Mesenchymal stem cell (in vitro differentiated cells and primary cell): ENCODE measurements at regions not wholly inside any gene's neighbourhood (a gene's known extent, or its start where the extent isn't known, plus 50 kb on each side); places are given as distances from the start of the nearest gene placed in this dataset.

Experiments used
- DNase-seq: peaks from one replicate; pipeline ENCODE4 v3.0.0-alpha.2; 2013
- H2AFZ ChIP-seq: one replicate; pipeline ENCODE4 v1.6.1; 2013; ENCODE audit warnings: low read depth, mild to moderate bottlenecking, control low read depth, inconsistent platforms, low read length, moderate library complexity
- H2AK5ac ChIP-seq: 2 replicates; pipeline ENCODE4 v1.6.1; 2013; ENCODE audit warnings: low read length, moderate library complexity, mild to moderate bottlenecking, inconsistent platforms; ENCODE audit not compliant: severe bottlenecking
- H2BK120ac ChIP-seq: one replicate; pipeline ENCODE4 v1.6.1; 2013; ENCODE audit warnings: low read depth, mild to moderate bottlenecking, inconsistent platforms, low read length, moderate library complexity
- H2BK12ac ChIP-seq, 2 experiments: one replicate each; pipeline ENCODE4 v1.6.1; 2013; ENCODE audit warnings: inconsistent platforms in 2 of 2, low read length in 2 of 2, mild to moderate bottlenecking in 2 of 2, moderate library complexity in 2 of 2, control low read depth in 1 of 2
- H2BK15ac ChIP-seq: one replicate; pipeline ENCODE4 v1.6.1; 2013; ENCODE audit warnings: mild to moderate bottlenecking, low read depth, inconsistent platforms; ENCODE audit not compliant: poor library complexity, severe bottlenecking
- H2BK5ac ChIP-seq: 2 replicates; pipeline ENCODE4 v1.6.1; 2013; ENCODE audit warnings: low read depth, mild to moderate bottlenecking, low read length, control low read depth, inconsistent platforms; ENCODE audit not compliant: poor library complexity, severe bottlenecking
- H3K14ac ChIP-seq, 2 experiments: one replicate each; pipeline ENCODE4 v1.6.1; 2013; ENCODE audit warnings: inconsistent platforms in 2 of 2, low read length in 2 of 2, control low read depth in 1 of 2, mild to moderate bottlenecking in 1 of 2, moderate library complexity in 1 of 2
- H3K18ac ChIP-seq, 2 experiments: one replicate each; pipeline ENCODE4 v1.6.1; 2013; ENCODE audit warnings: inconsistent platforms in 2 of 2, low read length in 2 of 2, control low read depth in 1 of 2, low read depth in 1 of 2, mild to moderate bottlenecking in 1 of 2
- H3K23ac ChIP-seq, 2 experiments: one replicate each; pipeline ENCODE4 v1.6.1; 2013; ENCODE audit warnings: inconsistent platforms in 2 of 2, low read length in 2 of 2, mild to moderate bottlenecking in 2 of 2, moderate library complexity in 2 of 2, control low read depth in 1 of 2
- H3K27ac ChIP-seq: 2 replicates; pipeline ENCODE4 v1.5.1; 2013; ENCODE audit warnings: mild to moderate bottlenecking, moderate library complexity, low read length, control low read depth, inconsistent platforms; ENCODE audit not compliant: poor library complexity, severe bottlenecking
- H3K27me3 ChIP-seq, 2 experiments: 2 replicates each; pipeline versions ENCODE4 v1.6.1 to v1.7.0; 2013; ENCODE audit warnings: low read length in 2 of 2, mild to moderate bottlenecking in 2 of 2, moderate library complexity in 2 of 2, control low read depth in 1 of 2, inconsistent platforms in 1 of 2; ENCODE audit not compliant: control insufficient read depth in 1 of 2, insufficient read depth in 1 of 2
- H3K36me3 ChIP-seq, 2 experiments: 2 replicates each; pipeline versions ENCODE4 v1.6.1 to v1.7.0; 2013; ENCODE audit warnings: low read length in 2 of 2, control low read depth in 1 of 2, inconsistent platforms in 1 of 2, low read depth in 1 of 2, mild to moderate bottlenecking in 1 of 2; ENCODE audit not compliant: insufficient read depth in 2 of 2, control insufficient read depth in 1 of 2
- H3K4ac ChIP-seq, 2 experiments: one replicate each; pipeline ENCODE4 v1.6.1; 2013; ENCODE audit warnings: inconsistent platforms in 2 of 2, low read length in 2 of 2, mild to moderate bottlenecking in 2 of 2, moderate library complexity in 2 of 2, control low read depth in 1 of 2, low read depth in 1 of 2
- H3K4me1 ChIP-seq: 2 replicates; pipeline ENCODE4 v1.6.1; 2013; ENCODE audit warnings: low read depth, low read length, control low read depth; ENCODE audit not compliant: control insufficient read depth, insufficient read depth
- H3K4me2 ChIP-seq: 2 replicates; pipeline ENCODE4 v1.6.1; 2013; ENCODE audit warnings: low read length, mild to moderate bottlenecking, inconsistent platforms; ENCODE audit not compliant: poor library complexity, severe bottlenecking
- H3K4me3 ChIP-seq, 2 experiments: 2 replicates each; pipeline versions ENCODE4 v1.5.1 to v1.7.0; 2013; ENCODE audit warnings: low read length in 2 of 2, mild to moderate bottlenecking in 2 of 2, control low read depth in 1 of 2, low read depth in 1 of 2; ENCODE audit not compliant: insufficient read depth in 1 of 2
- H3K79me1 ChIP-seq: replicated peaks from 2 replicates; pipeline ENCODE4 v1.6.1; 2013; ENCODE audit warnings: mild to moderate bottlenecking, control low read depth, low read length, inconsistent platforms; ENCODE audit not compliant: poor library complexity, severe bottlenecking
- H3K9ac ChIP-seq: 2 replicates; pipeline ENCODE4 v1.7.0; 2013; ENCODE audit warnings: mild to moderate bottlenecking, low read length, moderate library complexity
- H3K9me3 ChIP-seq: 2 replicates; pipeline ENCODE4 v1.7.0; 2013; ENCODE audit warnings: mild to moderate bottlenecking, low read length; ENCODE audit not compliant: control insufficient read depth
- H4K8ac ChIP-seq: one replicate; pipeline ENCODE4 v1.6.1; 2013; ENCODE audit warnings: inconsistent platforms, mild to moderate bottlenecking, low read length, moderate library complexity
- H4K91ac ChIP-seq: one replicate; pipeline ENCODE4 v1.6.1; 2013; ENCODE audit warnings: mild to moderate bottlenecking, low read length, inconsistent platforms
- WGBS: methylation state at CpG from one replicate; pipeline ENCODE4 v1.1.7; 2013; ENCODE audit warnings: mixed read lengths; 5-methylcytosine and 5-hydroxymethylcytosine counted together

- H2AFZ ChIP-seq: no peak overlapping the region
Observed at GRCh38 chr2:113838744-113839444, 51.0 kb upstream of the ACTR3 start.

DNA sequence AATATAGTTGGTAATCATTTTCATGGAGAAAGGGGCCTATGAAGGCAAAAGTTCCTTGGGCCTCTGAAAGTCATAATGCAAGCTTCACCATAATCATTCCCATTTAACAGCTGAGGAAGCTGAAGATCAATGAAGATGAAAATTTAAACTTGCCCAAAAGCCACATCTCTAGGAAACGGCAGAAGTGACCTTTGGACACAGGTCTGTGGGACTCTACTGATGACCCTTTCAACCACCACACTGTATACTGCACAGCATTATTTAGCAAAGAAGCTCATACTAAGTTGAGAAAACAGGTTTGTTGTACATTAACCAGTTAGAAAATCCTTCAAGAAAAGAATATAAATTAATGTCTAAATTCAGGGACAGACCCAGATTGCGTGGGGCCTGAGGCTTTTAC is 51.6 kb upstream of the ACTR3 start:
- no peak for DNase-seq
- no peak overlapping the region for H2BK12ac ChIP-seq
- WGBS: 100% methylated on average over 1 of the region's 2 CpGs
- H3K4ac ChIP-seq: no peak overlapping the region
- H4K91ac ChIP-seq: no peak overlapping the region
- H4K8ac ChIP-seq: no peak overlapping the region
- no peak overlapping the region for H2BK120ac ChIP-seq
- H3K14ac ChIP-seq: no peak overlapping the region
- H2AK5ac ChIP-seq: no peak overlapping the region
- H3K9ac ChIP-seq: no peak overlapping the region
- H3K4me2 ChIP-seq: no peak overlapping the region
- H2AFZ ChIP-seq: no peak overlapping the region
- no peak overlapping the region for H3K18ac ChIP-seq
- H3K27ac ChIP-seq: no peak overlapping the region
- H3K4me1 ChIP-seq: peaks cover 1% of the 10 kb centered on the region
- no peaks in the 10 kb centered on the region for H3K27me3 ChIP-seq
- H3K9me3 ChIP-seq: no peaks in the 10 kb centered on the region
- no peak overlapping the region for H3K4me3 ChIP-seq
- H3K23ac ChIP-seq: no peak overlapping the region
- no peaks in the 10 kb centered on the region for H3K36me3 ChIP-seq
- no peak overlapping the region for H2BK15ac ChIP-seq
- no peaks in the 10 kb centered on the region for H3K79me1 ChIP-seq
- no peak overlapping the region for H2BK5ac ChIP-seq

More at GRCh38 chr2:113838744-113839444, 51.0 kb upstream of the ACTR3 start:
- H3K14ac ChIP-seq: no peak overlapping the region
- no peak overlapping the region for H2BK120ac ChIP-seq
- H2AK5ac ChIP-seq: no peak overlapping the region
- no peak for DNase-seq
- no peaks in the 10 kb centered on the region for H3K79me1 ChIP-seq
- H3K4ac ChIP-seq: no peak overlapping the region
- no peak overlapping the region for H3K9ac ChIP-seq
- no peak overlapping the region for H4K8ac ChIP-seq
- no peak overlapping the region for H3K4me3 ChIP-seq
- no peak overlapping the region for H2BK12ac ChIP-seq
- H3K4me2 ChIP-seq: no peak overlapping the region
- no peaks in the 10 kb centered on the region for H3K9me3 ChIP-seq
- no peak overlapping the region for H3K23ac ChIP-seq
- no peak overlapping the region for H2BK15ac ChIP-seq
- no peak overlapping the region for H3K27ac ChIP-seq
- H3K18ac ChIP-seq: no peak overlapping the region
- no peak overlapping the region for H4K91ac ChIP-seq
- no peaks in the 10 kb centered on the region for H3K27me3 ChIP-seq
- no peaks in the 10 kb centered on the region for H3K4me1 ChIP-seq
- 100% methylated on average over 2 of the region's 3 CpGs for whole genome bisulfite sequencing
- no peaks in the 10 kb centered on the region for H3K36me3 ChIP-seq
- H2BK5ac ChIP-seq: no peak overlapping the region

DNA sequence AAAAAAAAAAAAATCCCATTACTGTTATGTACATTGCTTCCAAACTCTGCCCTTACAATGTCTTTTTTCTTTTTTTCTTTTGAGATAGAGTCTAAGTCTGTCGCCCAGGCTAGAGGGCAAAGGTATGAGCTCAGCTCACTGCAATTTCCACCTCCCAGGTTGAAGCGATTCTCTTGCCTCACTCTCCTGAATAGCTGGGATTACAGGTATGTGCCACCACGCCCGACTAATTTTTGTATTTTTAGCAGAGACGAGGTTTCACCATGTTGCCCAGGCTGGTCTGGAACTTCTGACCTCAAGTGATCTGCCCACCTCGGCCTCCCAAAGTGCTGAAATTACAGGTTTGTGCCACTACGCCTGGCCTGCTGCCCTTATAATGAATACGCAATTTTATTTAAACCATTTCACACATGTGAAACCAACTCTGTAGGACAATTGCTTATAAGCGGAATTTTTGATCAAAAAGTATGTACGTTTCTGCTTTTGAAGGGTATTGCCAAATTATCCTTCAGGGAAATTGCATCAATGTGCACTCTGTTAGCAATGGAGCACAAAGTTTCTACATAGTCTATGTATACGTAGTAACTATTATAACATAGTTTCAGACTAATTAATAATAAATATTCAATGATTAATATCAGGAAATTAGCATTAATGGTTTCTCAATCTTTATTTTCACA is 55.7 kb upstream of the ACTR3 start:
- Histone ChIP-seq H3K9ac (no peak overlapping the region), H2BK12ac (no peak overlapping the region), H3K27me3 (no peaks in the 10 kb centered on the region), H3K9me3 (no peaks in the 10 kb centered on the region), H2AK5ac (no peak overlapping the region), H3K79me1 (no peaks in the 10 kb centered on the region), H3K4ac (no peak overlapping the region), H3K4me3 (no peak overlapping the region), H3K23ac (no peak overlapping the region), H3K4me2 (no peak overlapping the region), H3K14ac (no peak overlapping the region), H2BK5ac (no peak overlapping the region), H3K18ac (no peak overlapping the region), H2BK15ac (no peak overlapping the region), H4K8ac (no peak overlapping the region), H3K27ac (no peak overlapping the region), H2BK120ac (no peak overlapping the region), H3K4me1 (peaks cover 1% of the 10 kb centered on the region), H3K36me3 (no peaks in the 10 kb centered on the region), H4K91ac (no peak overlapping the region), H2AFZ (no peak overlapping the region)
- WGBS: 97% methylated on average over 8 of the region's 11 CpGs
- DNase-seq: no peak

GRCh38 chr2:113832795-113833290 is 57.0 kb upstream of the ACTR3 start:
- Histone ChIP-seq H3K4ac (no peak overlapping the region), H3K9ac (no peak overlapping the region), H2BK5ac (no peak overlapping the region), H2BK120ac (no peak overlapping the region), H3K14ac (no peak overlapping the region), H3K36me3 (no peaks in the 10 kb centered on the region), H3K27ac (no peak overlapping the region), H2BK12ac (no peak overlapping the region), H4K91ac (no peak overlapping the region), H3K18ac (no peak overlapping the region), H2AK5ac (no peak overlapping the region), H3K4me1 (peaks cover 1% of the 10 kb centered on the region), H4K8ac (no peak overlapping the region), H3K79me1 (no peaks in the 10 kb centered on the region), H3K4me2 (no peak overlapping the region), H3K27me3 (no peaks in the 10 kb centered on the region), H3K9me3 (no peaks in the 10 kb centered on the region), H2AFZ (no peak overlapping the region), H3K23ac (no peak overlapping the region), H2BK15ac (no peak overlapping the region), H3K4me3 (no peak overlapping the region)
- WGBS: no CpG with 5 or more reads among the region's 4 CpGs
- no peak for DNase-seq
